CD14-positive monocyte (primary cell): ENCODE measurements at regions not wholly inside any gene's neighbourhood (a gene's known extent, or its start where the extent isn't known, plus 50 kb on each side); places are given as distances from the start of the nearest gene placed in this dataset.
"Not testable (repeated sequence)": the region's sequence is repeated elsewhere in the genome, so short reads cannot be mapped to it uniquely, and the experiment has no call there.

Source experiments
- DNase-seq, 3 donors: peaks; one replicate each; pipeline ENCODE4 v3.0.0-alpha.2; 2011 to 2022
- H2AFZ ChIP-seq: 2 replicates; pipeline ENCODE4 v1.6.0; 2012; ENCODE audit warnings: mild to moderate bottlenecking, low read depth, low read length, inconsistent platforms; ENCODE audit not compliant: insufficient read depth, poor library complexity, severe bottlenecking
- H3K27ac ChIP-seq, 2 donors: 1 replicate in 1 of 2; 2 replicates in 1 of 2; pipeline ENCODE4 v1.5.1; 2012 to 2013; ENCODE audit warnings: low read length in 2 of 2, control low read depth in 1 of 2, inconsistent platforms in 1 of 2, low read depth in 1 of 2, mild to moderate bottlenecking in 1 of 2
- H3K27me3 ChIP-seq, 2 donors: one replicate each; pipeline versions ENCODE4 v1.6.0 to v1.6.1; 2011 to 2013; ENCODE audit warnings: low read length in 2 of 2; ENCODE audit not compliant: control insufficient read depth in 2 of 2, insufficient read depth in 2 of 2
- H3K36me3 ChIP-seq, 2 donors: replicated peaks in 1 of 2; 1 replicate in 1 of 2; 2 replicates in 1 of 2; pipeline versions ENCODE4 v1.5.1 to v1.6.1; 2012 to 2013; ENCODE audit warnings: low read length in 2 of 2, control low read depth in 1 of 2, inconsistent platforms in 1 of 2, mild to moderate bottlenecking in 1 of 2; ENCODE audit not compliant: insufficient read depth in 2 of 2, control insufficient read depth in 1 of 2
- H3K4me1 ChIP-seq, 2 donors: 1 replicate in 1 of 2; 2 replicates in 1 of 2; pipeline versions ENCODE4 v1.5.1 to v1.6.1; 2012 to 2013; ENCODE audit warnings: low read length in 2 of 2, control low read depth in 1 of 2, inconsistent platforms in 1 of 2, mild to moderate bottlenecking in 1 of 2, moderate library complexity in 1 of 2; ENCODE audit not compliant: insufficient read depth in 2 of 2, control insufficient read depth in 1 of 2
- H3K4me2 ChIP-seq: replicated peaks from 2 replicates; pipeline ENCODE3; 2012; ENCODE audit warnings: low read length, moderate library complexity, mild to moderate bottlenecking; ENCODE audit not compliant: poor library complexity, severe bottlenecking; ENCODE audit errors: extremely low read depth
- H3K4me3 ChIP-seq, 3 experiments: fragments of 200-600 bp in 1 of 3; sonication (generic) in 1 of 3; replicated peaks in 1 of 3; 1 replicate in 2 of 3; 2 replicates in 1 of 3; pipeline ENCODE4 v1.5.1; 2011 to 2013; ENCODE audit warnings: low read length in 3 of 3, mild to moderate bottlenecking in 3 of 3, control low read depth in 2 of 3, low read depth in 2 of 3, inconsistent platforms in 1 of 3, moderate library complexity in 1 of 3
- H3K79me2 ChIP-seq: 2 replicates; pipeline ENCODE4 v1.6.0; 2012; ENCODE audit warnings: mild to moderate bottlenecking, control low read depth, inconsistent platforms, low read length, moderate library complexity; ENCODE audit not compliant: insufficient read depth
- H3K9ac ChIP-seq: 2 replicates; pipeline ENCODE4 v1.6.0; 2017; ENCODE audit warnings: low read length, mild to moderate bottlenecking; ENCODE audit not compliant: insufficient read depth, poor library complexity, severe bottlenecking
- H3K9me3 ChIP-seq, 2 donors: replicated peaks in 1 of 2; 1 replicate in 1 of 2; 2 replicates in 1 of 2; pipeline versions ENCODE4 v1.5.1 to v1.6.1; 2012 to 2013; ENCODE audit warnings: low read length in 2 of 2, control low read depth in 1 of 2; ENCODE audit not compliant: control insufficient read depth in 1 of 2, insufficient read depth in 1 of 2
- H4K20me1 ChIP-seq: 2 replicates; pipeline ENCODE4 v1.6.0; 2012; ENCODE audit warnings: mild to moderate bottlenecking, low read length, control low read depth, moderate library complexity; ENCODE audit not compliant: insufficient read depth
- H3K27ac Mint-ChIP-seq, 7 donors: one replicate each; pipeline ENCODE4 v1.8.0; 2020; ENCODE audit warnings: mild to moderate bottlenecking in 7 of 7, mixed read lengths in 7 of 7, moderate library complexity in 6 of 7, inconsistent platforms in 2 of 7
- H3K27me3 Mint-ChIP-seq, 3 donors: one replicate each; pipeline ENCODE4 v1.8.0; 2021 to 2022; ENCODE audit warnings: low read depth in 3 of 3, mild to moderate bottlenecking in 3 of 3, mixed read lengths in 3 of 3, moderate library complexity in 3 of 3, inconsistent platforms in 1 of 3
- H3K36me3 Mint-ChIP-seq, 2 donors: one replicate each; pipeline ENCODE4 v1.8.0; 2020; ENCODE audit warnings: mixed read lengths in 2 of 2, inconsistent platforms in 1 of 2, mild to moderate bottlenecking in 1 of 2
- H3K4me1 Mint-ChIP-seq: one replicate; pipeline ENCODE4 v1.8.0; 2020; ENCODE audit warnings: mild to moderate bottlenecking, mixed read lengths
- H3K4me3 Mint-ChIP-seq, 2 donors: one replicate each; pipeline ENCODE4 v1.8.0; 2020; ENCODE audit warnings: mild to moderate bottlenecking in 2 of 2, mixed read lengths in 2 of 2, moderate library complexity in 1 of 2
- H3K9me3 Mint-ChIP-seq, 7 donors: one replicate each; pipeline ENCODE4 v1.8.0; 2020 to 2022; ENCODE audit warnings: mixed read lengths in 7 of 7, mild to moderate bottlenecking in 6 of 7, moderate library complexity in 6 of 7, inconsistent platforms in 2 of 7
- CTCF ChIP-seq: fragments of 200-600 bp; IDR thresholded peaks from one replicate; pipeline ENCODE4 v1.8.0; 2022; ENCODE audit warnings: antibody characterized with exemption, mild to moderate bottlenecking
- WGBS: methylation state at CpG from one replicate; pipeline ENCODE4 v1.1.5; 2013; ENCODE audit warnings: missing lambda C conversion rate; ENCODE audit not compliant: insufficient coverage; 5-methylcytosine and 5-hydroxymethylcytosine counted together
- intact Hi-C, 2 donors: fragments of 100-400 bp; cut with micrococcal nuclease; formaldehyde crosslinking; loops; one replicate each; pipeline versions ENCODE4 v1.15.0 to v1.15.1; 2023

- no peak overlapping the region for H2AFZ ChIP-seq
- H3K4me3 ChIP-seq = no peak overlapping the region
- no peak overlapping the region for H3K4me3 Mint-ChIP-seq
- intact Hi-C loops = no loop called here
- no peaks in the 10 kb centered on the region for H3K4me1 Mint-ChIP-seq
- no peak overlapping the region for H3K27ac ChIP-seq
- WGBS = 40% methylated on average over 1 of the region's 2 CpGs
- H3K9me3 ChIP-seq = peaks cover 0 to 21% of the 10 kb centered on the region in 2 donors
- no peak overlapping the region for H3K4me2 ChIP-seq
- no peak for DNase-seq
- H3K79me2 ChIP-seq = no peaks in the 10 kb centered on the region
- no peaks in the 10 kb centered on the region for H3K4me1 ChIP-seq
- H3K27me3 Mint-ChIP-seq = no peaks in the 10 kb centered on the region
- H3K9me3 Mint-ChIP-seq = peaks cover 0 to 9% (median 4%) of the 10 kb centered on the region in 7 donors
- H4K20me1 ChIP-seq = no peaks in the 10 kb centered on the region
- no peak overlapping the region for H3K9ac ChIP-seq
- H3K36me3 ChIP-seq = no peaks in the 10 kb centered on the region
- TF ChIP-seq CTCF = no peak
- H3K27ac Mint-ChIP-seq = no peak overlapping the region
- no peaks in the 10 kb centered on the region for H3K27me3 ChIP-seq
- no peaks in the 10 kb centered on the region for H3K36me3 Mint-ChIP-seq
Measured at GRCh38 chr3:102936511-102937045, 501.8 kb downstream of the ZPLD1 start.

- no peaks in the 10 kb centered on the region for H3K79me2 ChIP-seq
- no peak overlapping the region for H3K4me2 ChIP-seq
Measured at GRCh38 chr3:102941786-102942185, 507.0 kb downstream of the ZPLD1 start.

GRCh38 chr3:102946445-102946844 is 511.6 kb downstream of the ZPLD1 start:
- H3K27me3 Mint-ChIP-seq, H3K4me3 ChIP-seq, H3K4me1 Mint-ChIP-seq, H3K4me1 ChIP-seq, H3K27ac ChIP-seq, H3K4me2 ChIP-seq, H2AFZ ChIP-seq, H4K20me1 ChIP-seq, H3K27me3 ChIP-seq, H3K36me3 Mint-ChIP-seq, intact Hi-C loops, H3K4me3 Mint-ChIP-seq, H3K79me2 ChIP-seq, H3K9me3 Mint-ChIP-seq, DNase-seq, H3K9me3 ChIP-seq, H3K9ac ChIP-seq, H3K36me3 ChIP-seq, H3K27ac Mint-ChIP-seq: not testable (repeated sequence)
- WGBS = no CpG with 5 or more reads among the region's 10 CpGs

More at GRCh38 chr3:102941786-102942185, 507.0 kb downstream of the ZPLD1 start:
- H3K4me3 ChIP-seq = no peak overlapping the region
- Mint-ChIP-seq H3K27ac (no peak overlapping the region), H3K4me1 (no peaks in the 10 kb centered on the region), H3K36me3 (no peaks in the 10 kb centered on the region), H3K4me3 (no peak overlapping the region), H3K27me3 (peaks cover 0 to 3% (median 0%) of the 10 kb centered on the region in 3 donors), H3K9me3 (peaks cover 0 to 9% (median 2%) of the 10 kb centered on the region in 7 donors)
- no CpG with 5 or more reads among the region's 1 CpG for WGBS
- no peaks in the 10 kb centered on the region for H3K9me3 ChIP-seq
- H3K4me1 ChIP-seq = no peaks in the 10 kb centered on the region
- TF ChIP-seq CTCF = no peak
- no peaks in the 10 kb centered on the region for H3K27me3 ChIP-seq
- intact Hi-C loops = no loop called here
- no peak overlapping the region for H3K27ac ChIP-seq
- DNase-seq = no peak
- no peaks in the 10 kb centered on the region for H4K20me1 ChIP-seq
- no peaks in the 10 kb centered on the region for H3K36me3 ChIP-seq
- no peak overlapping the region for H3K9ac ChIP-seq
- H2AFZ ChIP-seq = no peak overlapping the region
